A549 (cell line): ENCODE measurements at regions not wholly inside any gene's neighbourhood (a gene's known extent, or its start where the extent isn't known, plus 50 kb on each side); places are given as distances from the start of the nearest gene placed in this dataset.

Source experiments
- BHLHE40 ChIP-seq: IDR thresholded peaks from 2 replicates; pipeline ENCODE4 v1.6.1; 2012; ENCODE audit warnings: low read depth, low read length, inconsistent platforms
- HDAC2 ChIP-seq: fragments of 200-600 bp; sonication (generic); IDR thresholded peaks from 2 replicates; pipeline ENCODE4 v1.6.1; 2016
- POLR2A ChIP-seq: IDR thresholded peaks from 2 replicates; pipeline ENCODE4 v1.6.1; 2012; ENCODE audit warnings: mild to moderate bottlenecking, low read length
- RARB ChIP-seq: fragments of 250-450 bp; sonication (Bioruptor Pico); IDR thresholded peaks from 2 replicates; pipeline ENCODE4 v1.8.0; 2021; ENCODE audit warnings: mild to moderate bottlenecking, moderate library complexity
- TF ChIP-seq, protein P1 (sequence below): fragments of >200 bp; sonication (Bioruptor Twin); formaldehyde crosslinking; IDR thresholded peaks from 3 replicates; pipeline ENCODE4 v1.5.1; 2016

- TF ChIP-seq BHLHE40 (no peak), POLR2A (no peak), RARB (no peak), HDAC2 (no peak)
- TF ChIP-seq, protein P1, sequence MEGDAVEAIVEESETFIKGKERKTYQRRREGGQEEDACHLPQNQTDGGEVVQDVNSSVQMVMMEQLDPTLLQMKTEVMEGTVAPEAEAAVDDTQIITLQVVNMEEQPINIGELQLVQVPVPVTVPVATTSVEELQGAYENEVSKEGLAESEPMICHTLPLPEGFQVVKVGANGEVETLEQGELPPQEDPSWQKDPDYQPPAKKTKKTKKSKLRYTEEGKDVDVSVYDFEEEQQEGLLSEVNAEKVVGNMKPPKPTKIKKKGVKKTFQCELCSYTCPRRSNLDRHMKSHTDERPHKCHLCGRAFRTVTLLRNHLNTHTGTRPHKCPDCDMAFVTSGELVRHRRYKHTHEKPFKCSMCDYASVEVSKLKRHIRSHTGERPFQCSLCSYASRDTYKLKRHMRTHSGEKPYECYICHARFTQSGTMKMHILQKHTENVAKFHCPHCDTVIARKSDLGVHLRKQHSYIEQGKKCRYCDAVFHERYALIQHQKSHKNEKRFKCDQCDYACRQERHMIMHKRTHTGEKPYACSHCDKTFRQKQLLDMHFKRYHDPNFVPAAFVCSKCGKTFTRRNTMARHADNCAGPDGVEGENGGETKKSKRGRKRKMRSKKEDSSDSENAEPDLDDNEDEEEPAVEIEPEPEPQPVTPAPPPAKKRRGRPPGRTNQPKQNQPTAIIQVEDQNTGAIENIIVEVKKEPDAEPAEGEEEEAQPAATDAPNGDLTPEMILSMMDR: no peak
Measured at GRCh38 chr3:159150180-159150579, 348.3 kb downstream of the MFSD1 start.
